Caco-2 (cell line): ENCODE measurements at regions not wholly inside any gene's neighbourhood (a gene's known extent, or its start where the extent isn't known, plus 50 kb on each side); places are given as distances from the start of the nearest gene placed in this dataset.

Experiments used
- BruUV-seq: library from RNA; stranded (reverse); fragments of 400-500 nt; replicated peaks from 2 replicates; lab custom pipeline; 2021; lab: Mats Ljungman, UMichigan
- CTCF ChIA-PET: fragments of 300-600 bp; sonication (Branson Sonifier 250); formaldehyde crosslinking; loops from one replicate; lab custom pipeline; 2022; ENCODE audit warnings: antibody characterized with exemption; lab: Charles Lee
- POLR2A ChIA-PET: fragments of 300-600 bp; sonication (Branson Sonifier 250); formaldehyde crosslinking; loops from one replicate; lab custom pipeline; 2022; ENCODE audit warnings: antibody characterized with exemption; lab: Charles Lee
- DNase-seq, 2 experiments: peaks; one replicate each; pipeline versions ENCODE4 v3.0.0 to v3.0.0-alpha.2; 2020 to 2022
- H3K27me3 ChIP-seq: replicated peaks from 2 replicates; pipeline ENCODE4 v1.6.0; 2011; ENCODE audit warnings: low read length; ENCODE audit not compliant: control insufficient read depth, insufficient read depth
- H3K36me3 ChIP-seq: 2 replicates; pipeline ENCODE4 v1.5.1; 2011; ENCODE audit warnings: low read length; ENCODE audit not compliant: control insufficient read depth, insufficient read depth
- H3K4me1 ChIP-seq: fragments of 250-450 bp; sonication (Bioruptor Pico); 2 replicates; pipeline ENCODE4 v1.5.1; 2020; ENCODE audit warnings: mild to moderate bottlenecking
- H3K4me3 ChIP-seq: 2 replicates; pipeline ENCODE4 v1.5.1; 2011; ENCODE audit warnings: low read depth, mild to moderate bottlenecking, control low read depth, low read length
- H3K9me3 ChIP-seq: fragments of 250-450 bp; sonication (Bioruptor Pico); 2 replicates; pipeline ENCODE4 v1.5.1; 2020; ENCODE audit warnings: mild to moderate bottlenecking, moderate library complexity
- H3K27ac Mint-ChIP-seq: one replicate; pipeline ENCODE4 v1.8.0; 2022; ENCODE audit warnings: mixed read lengths; ENCODE audit not compliant: unreplicated experiment
- H3K27me3 Mint-ChIP-seq: one replicate; pipeline ENCODE4 v1.8.0; 2022; ENCODE audit warnings: mixed read lengths; ENCODE audit not compliant: insufficient read depth, unreplicated experiment
- H3K36me3 Mint-ChIP-seq: one replicate; pipeline ENCODE4 v1.8.0; 2022; ENCODE audit warnings: mild to moderate bottlenecking, mixed read lengths; ENCODE audit not compliant: insufficient read depth, unreplicated experiment
- H3K4me1 Mint-ChIP-seq: one replicate; pipeline ENCODE4 v1.8.0; 2022; ENCODE audit warnings: low read depth, mixed read lengths; ENCODE audit not compliant: unreplicated experiment
- H3K4me3 Mint-ChIP-seq: one replicate; pipeline ENCODE4 v1.8.0; 2022; ENCODE audit warnings: mild to moderate bottlenecking, moderate library complexity, mixed read lengths; ENCODE audit not compliant: unreplicated experiment
- H3K9me3 Mint-ChIP-seq: one replicate; pipeline ENCODE4 v1.8.0; 2022; ENCODE audit warnings: mixed read lengths; ENCODE audit not compliant: unreplicated experiment
- intact Hi-C: fragments of 100-400 bp; cut with micrococcal nuclease; formaldehyde crosslinking; loops from one replicate; pipeline ENCODE4 v1.10.0; 2022; ENCODE audit not compliant: unreplicated experiment
- TF ChIP-seq, protein P1 (sequence below), 2 experiments: fragments of 200-600 bp in 1 of 2; IDR thresholded peaks; 1 replicate in 1 of 2; 2 replicates in 1 of 2; pipeline versions ENCODE4 v1.5.1 to v1.8.0; 2011 to 2022; ENCODE audit warnings: antibody characterized with exemption in 1 of 2, control low read depth in 1 of 2, inconsistent platforms in 1 of 2, low read depth in 1 of 2, low read length in 1 of 2, mild to moderate bottlenecking in 1 of 2, moderate library complexity in 1 of 2; ENCODE audit not compliant: insufficient read depth in 1 of 2, severe bottlenecking in 1 of 2, unreplicated experiment in 1 of 2

- ChIA-PET CTCF (no interaction called here), POLR2A (no interaction called here)
- Histone ChIP-seq H3K9me3 (no peaks in the 10 kb centered on the region), H3K36me3 (no peaks in the 10 kb centered on the region), H3K4me3 (no peak overlapping the region), H3K4me1 (no peaks in the 10 kb centered on the region), H3K27me3 (no peaks in the 10 kb centered on the region; the same call in 1 of the 2 replicates)
- H3K27me3 Mint-ChIP-seq = peaks cover 18% of the 10 kb centered on the region
- TF ChIP-seq, protein P1, sequence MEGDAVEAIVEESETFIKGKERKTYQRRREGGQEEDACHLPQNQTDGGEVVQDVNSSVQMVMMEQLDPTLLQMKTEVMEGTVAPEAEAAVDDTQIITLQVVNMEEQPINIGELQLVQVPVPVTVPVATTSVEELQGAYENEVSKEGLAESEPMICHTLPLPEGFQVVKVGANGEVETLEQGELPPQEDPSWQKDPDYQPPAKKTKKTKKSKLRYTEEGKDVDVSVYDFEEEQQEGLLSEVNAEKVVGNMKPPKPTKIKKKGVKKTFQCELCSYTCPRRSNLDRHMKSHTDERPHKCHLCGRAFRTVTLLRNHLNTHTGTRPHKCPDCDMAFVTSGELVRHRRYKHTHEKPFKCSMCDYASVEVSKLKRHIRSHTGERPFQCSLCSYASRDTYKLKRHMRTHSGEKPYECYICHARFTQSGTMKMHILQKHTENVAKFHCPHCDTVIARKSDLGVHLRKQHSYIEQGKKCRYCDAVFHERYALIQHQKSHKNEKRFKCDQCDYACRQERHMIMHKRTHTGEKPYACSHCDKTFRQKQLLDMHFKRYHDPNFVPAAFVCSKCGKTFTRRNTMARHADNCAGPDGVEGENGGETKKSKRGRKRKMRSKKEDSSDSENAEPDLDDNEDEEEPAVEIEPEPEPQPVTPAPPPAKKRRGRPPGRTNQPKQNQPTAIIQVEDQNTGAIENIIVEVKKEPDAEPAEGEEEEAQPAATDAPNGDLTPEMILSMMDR (IDR thresholded peaks at IDR 0.05; ENCODE audit: insufficient read depth in 1 of 2, low read depth in 1 of 2, low read length in 1 of 2, severe bottlenecking in 1 of 2, unreplicated experiment in 1 of 2) = no peak
- peaks cover 6% of the 10 kb centered on the region for H3K9me3 Mint-ChIP-seq
- no TSS peak for BruUV-seq
- no peak overlapping the region for H3K4me3 Mint-ChIP-seq
- DNase-seq = no peak
- intact Hi-C loops = no loop called here
- no peak overlapping the region for H3K27ac Mint-ChIP-seq
- H3K36me3 Mint-ChIP-seq = no peaks in the 10 kb centered on the region
- no peaks in the 10 kb centered on the region for H3K4me1 Mint-ChIP-seq
These were observed 73.5 kb downstream of the KIF4B start for GRCh38 chr5:155087036-155087435.

GRCh38 chr5:155088811-155089210, 75.3 kb downstream of the KIF4B start:
- peaks cover 20% of the 10 kb centered on the region for H3K27me3 Mint-ChIP-seq
- Histone ChIP-seq H3K27me3 (no peaks in the 10 kb centered on the region), H3K4me3 (no peak overlapping the region), H3K36me3 (no peaks in the 10 kb centered on the region), H3K9me3 (no peaks in the 10 kb centered on the region), H3K4me1 (no peaks in the 10 kb centered on the region)
- ChIA-PET CTCF (no interaction called here), POLR2A (no interaction called here)
- no peak overlapping the region for H3K4me3 Mint-ChIP-seq
- H3K27ac Mint-ChIP-seq = no peak overlapping the region
- intact Hi-C loops = no loop called here
- H3K36me3 Mint-ChIP-seq = no peaks in the 10 kb centered on the region
- DNase-seq = no peak
- BruUV-seq = no TSS peak
- peaks cover 6% of the 10 kb centered on the region for H3K9me3 Mint-ChIP-seq
- TF ChIP-seq, protein P1 (IDR thresholded peaks at IDR 0.05; ENCODE audit: insufficient read depth in 1 of 2, low read depth in 1 of 2, low read length in 1 of 2, severe bottlenecking in 1 of 2, unreplicated experiment in 1 of 2) = no peak
- no peaks in the 10 kb centered on the region for H3K4me1 Mint-ChIP-seq

DNA sequence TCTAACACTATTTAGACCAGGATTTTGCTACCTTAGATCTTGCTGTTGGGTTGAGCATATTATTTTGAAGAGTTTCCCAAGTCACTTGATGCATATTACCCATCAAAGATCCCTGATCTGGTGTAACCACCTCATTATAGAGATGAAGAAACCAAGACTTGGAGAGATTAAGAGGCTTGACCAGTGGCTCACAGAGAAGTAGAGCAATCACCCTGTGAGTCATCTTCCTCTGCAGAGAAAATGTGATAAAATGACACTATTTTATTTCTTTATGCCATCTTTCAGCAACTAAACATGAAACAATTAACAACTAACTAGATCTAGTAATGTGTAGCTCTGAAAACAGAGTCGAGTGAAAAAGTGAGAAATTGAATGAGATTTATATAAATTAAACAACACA, 76.1 kb downstream of the KIF4B start:
- no peaks in the 10 kb centered on the region for H3K9me3 ChIP-seq
- Mint-ChIP-seq H3K36me3 (no peaks in the 10 kb centered on the region), H3K4me1 (no peaks in the 10 kb centered on the region), H3K27ac (no peak overlapping the region), H3K27me3 (peaks cover 20% of the 10 kb centered on the region), H3K4me3 (no peak overlapping the region), H3K9me3 (peaks cover 6% of the 10 kb centered on the region)
- no peaks in the 10 kb centered on the region for H3K36me3 ChIP-seq
- ChIA-PET CTCF (no interaction called here), POLR2A (no interaction called here)
- no TSS peak for BruUV-seq
- no peak overlapping the region for H3K4me3 ChIP-seq
- intact Hi-C loops = no loop called here
- no peaks in the 10 kb centered on the region for H3K27me3 ChIP-seq
- TF ChIP-seq, protein P1 (IDR thresholded peaks at IDR 0.05; ENCODE audit: insufficient read depth in 1 of 2, low read depth in 1 of 2, low read length in 1 of 2, severe bottlenecking in 1 of 2, unreplicated experiment in 1 of 2) = no peak
- H3K4me1 ChIP-seq = no peaks in the 10 kb centered on the region
- no peak for DNase-seq
